HEK293 (cell line): ENCODE measurements at regions not wholly inside any gene's neighbourhood (a gene's known extent, or its start where the extent isn't known, plus 50 kb on each side); places are given as distances from the start of the nearest gene placed in this dataset.

Experiments used
- KLF7 ChIP-seq: fragments of 450-650 bp; formaldehyde crosslinking; IDR thresholded peaks from 2 replicates; pipeline ENCODE4 v1.5.1; 2016; ENCODE audit warnings: missing biosample characterization, missing genetic modification characterization, borderline replicate concordance
- MYNN ChIP-seq: fragments of 450-650 bp; formaldehyde crosslinking; IDR thresholded peaks from 2 replicates; pipeline ENCODE4 v1.5.1; 2016; ENCODE audit warnings: missing biosample characterization, missing genetic modification characterization, borderline replicate concordance
- PRDM1 ChIP-seq: fragments of 450-650 bp; formaldehyde crosslinking; IDR thresholded peaks from 2 replicates; pipeline ENCODE4; 2016; ENCODE audit warnings: missing biosample characterization, missing genetic modification characterization
- RBAK ChIP-seq: fragments of 450-650 bp; formaldehyde crosslinking; IDR thresholded peaks from 2 replicates; pipeline ENCODE4 v1.5.1; 2016; ENCODE audit warnings: missing biosample characterization, missing genetic modification characterization
- TRIM28 ChIP-seq: IDR thresholded peaks from 2 replicates; pipeline ENCODE4 v1.6.1; 2011; ENCODE audit warnings: low read length, control low read depth, borderline replicate concordance
- ZBTB7A ChIP-seq: fragments of 450-650 bp; formaldehyde crosslinking; IDR thresholded peaks from 2 replicates; pipeline ENCODE4 v1.5.1; 2016; ENCODE audit warnings: low read depth, missing biosample characterization, missing genetic modification characterization
- ZFHX2 ChIP-seq: fragments of 450-650 bp; formaldehyde crosslinking; conservative IDR thresholded peaks from 2 replicates; pipeline ENCODE4 v1.5.1; 2016; ENCODE audit warnings: missing biosample characterization, missing genetic modification characterization
- ZNF132 ChIP-seq: fragments of 450-650 bp; formaldehyde crosslinking; IDR thresholded peaks from 2 replicates; pipeline ENCODE4 v1.5.1; 2017; ENCODE audit warnings: missing biosample characterization, missing genetic modification characterization, borderline replicate concordance
- ZNF221 ChIP-seq: fragments of 450-650 bp; formaldehyde crosslinking; IDR thresholded peaks from 2 replicates; pipeline ENCODE4 v1.5.1; 2017; ENCODE audit warnings: missing biosample characterization, missing genetic modification characterization, borderline replicate concordance
- ZNF274 ChIP-seq, 2 experiments: fragments of 200-500 bp in 1 of 2; fragments of 450-650 bp in 1 of 2; sonication (Bioruptor generic) in 1 of 2; formaldehyde crosslinking in 1 of 2; IDR thresholded peaks; 2 replicates each; pipeline versions ENCODE4 v1.5.1 to v1.6.1; 2014 to 2016; ENCODE audit warnings: borderline replicate concordance in 1 of 2, inconsistent platforms in 1 of 2, low read length in 1 of 2, missing biosample characterization in 1 of 2, missing genetic modification characterization in 1 of 2
- ZNF37A ChIP-seq: fragments of 450-650 bp; IDR thresholded peaks from 2 replicates; pipeline ENCODE4 v1.5.1; 2018; ENCODE audit warnings: missing biosample characterization, missing genetic modification characterization
- ZNF416 ChIP-seq: fragments of 450-650 bp; formaldehyde crosslinking; IDR thresholded peaks from 2 replicates; pipeline ENCODE4 v1.5.1; 2016; ENCODE audit warnings: missing biosample characterization, missing genetic modification characterization
- ZNF426 ChIP-seq: fragments of 450-650 bp; formaldehyde crosslinking; IDR thresholded peaks from 2 replicates; pipeline ENCODE4 v1.5.1; 2017; ENCODE audit warnings: missing biosample characterization, missing genetic modification characterization, mild to moderate bottlenecking, inconsistent platforms, moderate library complexity
- ZNF521 ChIP-seq: fragments of 450-650 bp; formaldehyde crosslinking; IDR thresholded peaks from 2 replicates; pipeline ENCODE4 v1.5.1; 2017; ENCODE audit warnings: missing biosample characterization, mild to moderate bottlenecking, missing genetic modification characterization
- ZNF529 ChIP-seq: fragments of 450-650 bp; formaldehyde crosslinking; IDR thresholded peaks from 2 replicates; pipeline ENCODE4 v1.5.1; 2017; ENCODE audit warnings: missing genetic modification characterization, missing biosample characterization; ENCODE audit not compliant: insufficient replicate concordance
- ZNF544 ChIP-seq: fragments of 450-650 bp; formaldehyde crosslinking; IDR thresholded peaks from 2 replicates; pipeline ENCODE4 v1.5.0; 2017; ENCODE audit warnings: missing biosample characterization, missing genetic modification characterization
- ZNF561 ChIP-seq: fragments of 450-650 bp; IDR thresholded peaks from 2 replicates; pipeline ENCODE4 v1.5.1; 2018; ENCODE audit warnings: missing biosample characterization, missing genetic modification characterization, borderline replicate concordance
- ZNF623 ChIP-seq: fragments of 450-650 bp; formaldehyde crosslinking; IDR thresholded peaks from 2 replicates; pipeline ENCODE4 v1.5.1; 2016; ENCODE audit warnings: missing biosample characterization, missing genetic modification characterization
- ZNF664 ChIP-seq: fragments of 450-650 bp; formaldehyde crosslinking; IDR thresholded peaks from 2 replicates; pipeline ENCODE4 v1.5.1; 2016; ENCODE audit warnings: missing biosample characterization, missing genetic modification characterization
- ZNF843 ChIP-seq: fragments of 450-650 bp; formaldehyde crosslinking; IDR thresholded peaks from 2 replicates; pipeline ENCODE4 v1.5.1; 2016; ENCODE audit warnings: missing biosample characterization, missing genetic modification characterization
- TF ChIP-seq, protein P1 (sequence below): fragments of 450-650 bp; formaldehyde crosslinking; IDR thresholded peaks from 2 replicates; pipeline ENCODE4 v1.5.1; 2016; ENCODE audit warnings: missing biosample characterization, missing genetic modification characterization
- TF ChIP-seq, protein P2 (sequence below): fragments of 450-650 bp; formaldehyde crosslinking; IDR thresholded peaks from 2 replicates; pipeline ENCODE4 v1.5.1; 2016; ENCODE audit warnings: missing biosample characterization, missing genetic modification characterization
- TF ChIP-seq, protein P3 (sequence below): fragments of 450-650 bp; formaldehyde crosslinking; IDR thresholded peaks from 2 replicates; pipeline ENCODE4 v1.5.1; 2016; ENCODE audit warnings: missing biosample characterization, missing genetic modification characterization, borderline replicate concordance
- TF ChIP-seq, protein P4 (sequence below): fragments of 450-650 bp; formaldehyde crosslinking; IDR thresholded peaks from 2 replicates; pipeline ENCODE4 v1.5.1; 2016; ENCODE audit warnings: missing biosample characterization, missing genetic modification characterization
- TF ChIP-seq, protein P5 (sequence below): fragments of 450-650 bp; formaldehyde crosslinking; IDR thresholded peaks from 2 replicates; pipeline ENCODE4 v1.5.1; 2017; ENCODE audit warnings: missing biosample characterization, mild to moderate bottlenecking, missing genetic modification characterization, moderate library complexity
- TF ChIP-seq, protein P6 (sequence below): fragments of 450-650 bp; formaldehyde crosslinking; IDR thresholded peaks from 2 replicates; pipeline ENCODE4 v1.5.1; 2016; ENCODE audit warnings: missing biosample characterization, missing genetic modification characterization, low read depth

DNA sequence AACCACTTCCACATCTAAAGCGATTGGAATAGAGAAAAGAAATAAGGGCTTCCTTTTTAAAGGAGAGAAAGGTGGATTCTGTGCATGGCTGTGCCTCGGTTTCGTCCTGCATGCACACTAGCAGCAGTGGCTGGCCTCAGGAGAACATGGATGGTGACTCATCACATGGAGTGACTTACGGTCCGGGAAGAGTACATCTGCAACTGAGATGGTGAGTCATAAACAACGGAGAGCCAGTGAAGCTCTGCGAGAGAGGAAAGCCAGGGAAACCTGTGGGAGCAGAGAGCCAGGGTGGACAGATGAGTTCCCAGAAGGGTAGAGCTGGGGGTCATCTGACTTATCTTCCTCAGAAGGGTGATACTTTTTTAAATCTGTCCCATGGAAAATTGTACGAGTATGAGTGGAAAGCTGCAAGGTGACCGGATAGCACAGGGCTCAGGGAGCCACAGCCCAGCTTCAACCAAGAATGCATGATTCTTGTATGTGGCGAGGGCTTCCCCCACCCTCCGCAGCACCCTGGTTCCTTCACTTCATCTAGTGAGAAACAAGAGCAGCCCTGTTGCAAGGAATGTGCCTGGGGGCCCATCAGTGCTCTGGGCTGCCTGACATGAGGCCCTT, 259.1 kb downstream of the KLF6 start (continued):
- TF ChIP-seq, protein P1, sequence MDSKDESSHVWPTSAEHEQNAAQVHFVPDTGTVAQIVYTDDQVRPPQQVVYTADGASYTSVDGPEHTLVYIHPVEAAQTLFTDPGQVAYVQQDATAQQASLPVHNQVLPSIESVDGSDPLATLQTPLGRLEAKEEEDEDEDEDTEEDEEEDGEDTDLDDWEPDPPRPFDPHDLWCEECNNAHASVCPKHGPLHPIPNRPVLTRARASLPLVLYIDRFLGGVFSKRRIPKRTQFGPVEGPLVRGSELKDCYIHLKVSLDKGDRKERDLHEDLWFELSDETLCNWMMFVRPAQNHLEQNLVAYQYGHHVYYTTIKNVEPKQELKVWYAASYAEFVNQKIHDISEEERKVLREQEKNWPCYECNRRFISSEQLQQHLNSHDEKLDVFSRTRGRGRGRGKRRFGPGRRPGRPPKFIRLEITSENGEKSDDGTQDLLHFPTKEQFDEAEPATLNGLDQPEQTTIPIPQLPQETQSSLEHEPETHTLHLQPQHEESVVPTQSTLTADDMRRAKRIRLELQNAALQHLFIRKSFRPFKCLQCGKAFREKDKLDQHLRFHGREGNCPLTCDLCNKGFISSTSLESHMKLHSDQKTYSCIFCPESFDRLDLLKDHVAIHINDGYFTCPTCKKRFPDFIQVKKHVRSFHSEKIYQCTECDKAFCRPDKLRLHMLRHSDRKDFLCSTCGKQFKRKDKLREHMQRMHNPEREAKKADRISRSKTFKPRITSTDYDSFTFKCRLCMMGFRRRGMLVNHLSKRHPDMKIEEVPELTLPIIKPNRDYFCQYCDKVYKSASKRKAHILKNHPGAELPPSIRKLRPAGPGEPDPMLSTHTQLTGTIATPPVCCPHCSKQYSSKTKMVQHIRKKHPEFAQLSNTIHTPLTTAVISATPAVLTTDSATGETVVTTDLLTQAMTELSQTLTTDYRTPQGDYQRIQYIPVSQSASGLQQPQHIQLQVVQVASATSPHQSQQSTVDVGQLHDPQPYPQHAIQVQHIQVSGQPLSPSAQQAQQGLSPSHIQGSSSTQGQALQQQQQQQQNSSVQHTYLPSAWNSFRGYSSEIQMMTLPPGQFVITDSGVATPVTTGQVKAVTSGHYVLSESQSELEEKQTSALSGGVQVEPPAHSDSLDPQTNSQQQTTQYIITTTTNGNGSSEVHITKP (tag by site-specific recombination) = 0 out of 2 replicates have a peak, but pooled peaks have one; percentile 66
- TF ChIP-seq KLF7 (tag by site-specific recombination) (no peak), TRIM28 (peak; percentile 35; the same call in 1 of the 2 replicates), ZNF416 (no peak), ZNF843 (tag by site-specific recombination) (no peak), ZFHX2 (tag by site-specific recombination) (no peak), MYNN (tag by site-specific recombination) (no peak), ZNF426 (tag by site-specific recombination) (no peak), ZNF561 (tag by site-specific recombination) (no peak), ZNF221 (tag by site-specific recombination) (no peak), ZNF274 (IDR thresholded peaks at IDR 0.05; ENCODE audit: low read length) (no peak), ZNF274 (tag by site-specific recombination; IDR thresholded peaks at IDR 0.05; ENCODE audit: borderline replicate concordance) (no peak), ZNF132 (tag by site-specific recombination) (no peak), ZNF664 (no peak), ZNF544 (tag by site-specific recombination) (no peak), PRDM1 (tag by site-specific recombination) (peak; percentile 95), RBAK (tag by site-specific recombination) (no peak), ZNF529 (no peak), ZNF623 (tag by site-specific recombination) (no peak), ZNF37A (tag by site-specific recombination) (no peak), ZBTB7A (no peak), ZNF521 (tag by site-specific recombination) (no peak)
- TF ChIP-seq, protein P2, sequence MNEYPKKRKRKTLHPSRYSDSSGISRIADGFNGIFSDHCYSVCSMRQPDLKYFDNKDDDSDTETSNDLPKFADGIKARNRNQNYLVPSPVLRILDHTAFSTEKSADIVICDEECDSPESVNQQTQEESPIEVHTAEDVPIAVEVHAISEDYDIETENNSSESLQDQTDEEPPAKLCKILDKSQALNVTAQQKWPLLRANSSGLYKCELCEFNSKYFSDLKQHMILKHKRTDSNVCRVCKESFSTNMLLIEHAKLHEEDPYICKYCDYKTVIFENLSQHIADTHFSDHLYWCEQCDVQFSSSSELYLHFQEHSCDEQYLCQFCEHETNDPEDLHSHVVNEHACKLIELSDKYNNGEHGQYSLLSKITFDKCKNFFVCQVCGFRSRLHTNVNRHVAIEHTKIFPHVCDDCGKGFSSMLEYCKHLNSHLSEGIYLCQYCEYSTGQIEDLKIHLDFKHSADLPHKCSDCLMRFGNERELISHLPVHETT (tag by site-specific recombination) = peak; percentile 76; the same call in 1 of the 2 replicates
- TF ChIP-seq, protein P3, sequence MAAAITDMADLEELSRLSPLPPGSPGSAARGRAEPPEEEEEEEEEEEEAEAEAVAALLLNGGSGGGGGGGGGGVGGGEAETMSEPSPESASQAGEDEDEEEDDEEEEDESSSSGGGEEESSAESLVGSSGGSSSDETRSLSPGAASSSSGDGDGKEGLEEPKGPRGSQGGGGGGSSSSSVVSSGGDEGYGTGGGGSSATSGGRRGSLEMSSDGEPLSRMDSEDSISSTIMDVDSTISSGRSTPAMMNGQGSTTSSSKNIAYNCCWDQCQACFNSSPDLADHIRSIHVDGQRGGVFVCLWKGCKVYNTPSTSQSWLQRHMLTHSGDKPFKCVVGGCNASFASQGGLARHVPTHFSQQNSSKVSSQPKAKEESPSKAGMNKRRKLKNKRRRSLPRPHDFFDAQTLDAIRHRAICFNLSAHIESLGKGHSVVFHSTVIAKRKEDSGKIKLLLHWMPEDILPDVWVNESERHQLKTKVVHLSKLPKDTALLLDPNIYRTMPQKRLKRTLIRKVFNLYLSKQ (tag by site-specific recombination) = no peak
- TF ChIP-seq, protein P4, sequence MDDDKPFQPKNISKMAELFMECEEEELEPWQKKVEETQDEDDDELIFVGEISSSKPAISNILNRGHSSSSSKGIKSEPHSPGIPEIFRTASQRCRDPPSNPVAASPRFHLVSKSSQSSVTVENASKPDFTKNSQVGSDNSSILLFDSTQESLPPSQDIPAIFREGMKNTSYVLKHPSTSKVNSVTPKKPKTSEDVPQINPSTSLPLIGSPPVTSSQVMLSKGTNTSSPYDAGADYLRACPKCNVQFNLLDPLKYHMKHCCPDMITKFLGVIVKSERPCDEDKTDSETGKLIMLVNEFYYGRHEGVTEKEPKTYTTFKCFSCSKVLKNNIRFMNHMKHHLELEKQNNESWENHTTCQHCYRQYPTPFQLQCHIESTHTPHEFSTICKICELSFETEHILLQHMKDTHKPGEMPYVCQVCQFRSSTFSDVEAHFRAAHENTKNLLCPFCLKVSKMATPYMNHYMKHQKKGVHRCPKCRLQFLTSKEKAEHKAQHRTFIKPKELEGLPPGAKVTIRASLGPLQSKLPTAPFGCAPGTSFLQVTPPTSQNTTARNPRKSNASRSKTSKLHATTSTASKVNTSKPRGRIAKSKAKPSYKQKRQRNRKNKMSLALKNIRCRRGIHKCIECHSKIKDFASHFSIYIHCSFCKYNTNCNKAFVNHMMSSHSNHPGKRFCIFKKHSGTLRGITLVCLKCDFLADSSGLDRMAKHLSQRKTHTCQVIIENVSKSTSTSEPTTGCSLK (tag by site-specific recombination) = no peak
- TF ChIP-seq, protein P5, sequence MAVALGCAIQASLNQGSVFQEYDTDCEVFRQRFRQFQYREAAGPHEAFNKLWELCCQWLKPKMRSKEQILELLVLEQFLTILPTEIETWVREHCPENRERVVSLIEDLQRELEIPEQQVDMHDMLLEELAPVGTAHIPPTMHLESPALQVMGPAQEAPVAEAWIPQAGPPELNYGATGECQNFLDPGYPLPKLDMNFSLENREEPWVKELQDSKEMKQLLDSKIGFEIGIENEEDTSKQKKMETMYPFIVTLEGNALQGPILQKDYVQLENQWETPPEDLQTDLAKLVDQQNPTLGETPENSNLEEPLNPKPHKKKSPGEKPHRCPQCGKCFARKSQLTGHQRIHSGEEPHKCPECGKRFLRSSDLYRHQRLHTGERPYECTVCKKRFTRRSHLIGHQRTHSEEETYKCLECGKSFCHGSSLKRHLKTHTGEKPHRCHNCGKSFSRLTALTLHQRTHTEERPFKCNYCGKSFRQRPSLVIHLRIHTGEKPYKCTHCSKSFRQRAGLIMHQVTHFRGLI = no peak
- TF ChIP-seq, protein P6, sequence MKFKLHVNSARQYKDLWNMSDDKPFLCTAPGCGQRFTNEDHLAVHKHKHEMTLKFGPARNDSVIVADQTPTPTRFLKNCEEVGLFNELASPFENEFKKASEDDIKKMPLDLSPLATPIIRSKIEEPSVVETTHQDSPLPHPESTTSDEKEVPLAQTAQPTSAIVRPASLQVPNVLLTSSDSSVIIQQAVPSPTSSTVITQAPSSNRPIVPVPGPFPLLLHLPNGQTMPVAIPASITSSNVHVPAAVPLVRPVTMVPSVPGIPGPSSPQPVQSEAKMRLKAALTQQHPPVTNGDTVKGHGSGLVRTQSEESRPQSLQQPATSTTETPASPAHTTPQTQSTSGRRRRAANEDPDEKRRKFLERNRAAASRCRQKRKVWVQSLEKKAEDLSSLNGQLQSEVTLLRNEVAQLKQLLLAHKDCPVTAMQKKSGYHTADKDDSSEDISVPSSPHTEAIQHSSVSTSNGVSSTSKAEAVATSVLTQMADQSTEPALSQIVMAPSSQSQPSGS = peak; percentile 37; the same call in 1 of the 2 replicates
